ENCODE measurements at regions not wholly inside any gene's neighbourhood (a gene's known extent, or its start where the extent isn't known, plus 50 kb on each side); places are given as distances from the start of the nearest gene placed in this dataset.

GRCh38 chr5:89444088-89444487 is 561.1 kb upstream of the MEF2C start:
- DNase-seq, result no peak

GRCh38 chr5:89443508-89443907 is 560.5 kb upstream of the MEF2C start:
- DNase-seq, result no peak

- DNase-seq, result no peak
Measured at GRCh38 chr5:89441965-89442364, 559.0 kb upstream of the MEF2C start.

GRCh38 chr5:89440670-89441069 is 557.7 kb upstream of the MEF2C start:
- no peak for DNase-seq

- DNase-seq, result no peak
Measured at GRCh38 chr5:89437450-89438435, 554.8 kb upstream of the MEF2C start.

GRCh38 chr5:89436464-89436863 is 553.5 kb upstream of the MEF2C start:
- no peak for DNase-seq

GRCh38 chr5:89435347-89435746 is 552.4 kb upstream of the MEF2C start:
- no peak for DNase-seq

GRCh38 chr5:89428624-89429023 is 545.6 kb upstream of the MEF2C start:
- no peak for DNase-seq

- DNase-seq, result no peak
Measured at GRCh38 chr5:89425062-89425461, 542.1 kb upstream of the MEF2C start.

GRCh38 chr5:89421035-89421434 is 538.1 kb upstream of the MEF2C start:
- DNase-seq, result peak; percentile 15 to 24

GRCh38 chr5:89418407-89419085 is 535.6 kb upstream of the MEF2C start:
- DNase-seq, result peak in 1 of 2 experiments; percentile 7

- no peak for DNase-seq
Measured at GRCh38 chr5:89417990-89418389, 535.0 kb upstream of the MEF2C start.

- no peak for DNase-seq
Measured at GRCh38 chr5:89417515-89417914, 534.5 kb upstream of the MEF2C start.

- no peak for DNase-seq
Measured at GRCh38 chr5:89411891-89412290, 528.9 kb upstream of the MEF2C start.

GRCh38 chr5:89407054-89407453 is 524.1 kb upstream of the MEF2C start:
- no peak for DNase-seq

GRCh38 chr5:89401659-89402058 is 518.7 kb upstream of the MEF2C start:
- no peak for DNase-seq

- no peak for DNase-seq
Measured at GRCh38 chr5:89401012-89401411, 518.0 kb upstream of the MEF2C start.

GRCh38 chr5:89399548-89399947 is 516.6 kb upstream of the MEF2C start:
- DNase-seq, result no peak

GRCh38 chr5:89397096-89397495 is 514.1 kb upstream of the MEF2C start:
- peak; percentile 46 to 62 for DNase-seq

- DNase-seq, result peak; percentile 85 to 92
Measured at GRCh38 chr5:89396278-89396954, 513.4 kb upstream of the MEF2C start.

GRCh38 chr5:89395111-89395510 is 512.1 kb upstream of the MEF2C start:
- DNase-seq, result peak; percentile 2 to 33

- DNase-seq, result no peak
Measured at GRCh38 chr5:89388872-89389271, 505.9 kb upstream of the MEF2C start.

- no peak for DNase-seq
Measured at GRCh38 chr5:89384391-89384790, 501.4 kb upstream of the MEF2C start.

- DNase-seq, result no peak
Measured at GRCh38 chr5:89380635-89381034, 497.7 kb upstream of the MEF2C start.

All from AML-193 (cell line).